Amniotic epithelial cell (primary cell): ENCODE measurements at regions not wholly inside any gene's neighbourhood (a gene's known extent, or its start where the extent isn't known, plus 50 kb on each side); places are given as distances from the start of the nearest gene placed in this dataset.

Source experiments
- DNase-seq: peaks from one replicate; pipeline ENCODE4 v3.0.0-alpha.2; 2010; ENCODE audit warnings: low read depth

DNA sequence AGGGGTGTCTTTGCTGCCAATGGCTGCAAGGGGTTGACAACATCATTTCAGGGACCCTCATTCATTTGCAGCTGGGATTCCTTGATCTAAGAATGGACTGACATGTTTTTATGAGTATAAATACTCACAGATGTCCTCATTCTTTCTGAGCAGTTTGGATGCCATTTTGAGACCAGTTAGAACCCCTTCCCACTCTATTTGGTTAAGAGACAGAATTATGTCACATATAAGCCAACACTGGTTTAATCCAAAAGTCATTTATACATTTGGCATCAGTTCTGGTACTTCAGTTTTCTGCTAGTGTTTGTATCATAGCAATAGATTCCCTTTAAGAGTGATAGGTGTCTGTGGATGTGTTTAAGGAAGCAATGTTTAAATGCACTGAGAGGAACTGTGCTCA, 248.8 kb downstream of the SAMD5 start:
- DNase-seq = no peak

DNA sequence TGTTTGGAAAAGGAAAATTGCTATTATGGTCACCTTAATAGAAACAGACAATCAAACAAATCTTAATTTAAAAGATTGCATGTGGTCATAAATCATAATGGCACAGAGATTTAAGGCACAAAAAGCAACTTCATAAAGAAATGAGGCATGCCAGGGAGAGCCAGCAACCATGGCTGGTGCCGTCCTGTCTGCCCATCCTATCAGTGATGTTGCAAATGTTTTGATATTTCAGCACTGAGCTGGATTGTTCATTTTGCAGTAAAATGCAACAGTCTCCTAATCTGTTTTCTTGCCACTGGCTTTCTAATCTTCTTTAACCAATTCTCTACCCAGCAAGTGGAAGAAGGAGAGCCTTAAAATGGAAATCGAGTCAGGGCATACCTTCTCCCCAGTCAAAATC, 249.8 kb downstream of the SAMD5 start:
- DNase-seq = peak; percentile 18

- peak; percentile 61 for DNase-seq
Observed at GRCh38 chr6:147759093-147759492, 250.6 kb downstream of the SAMD5 start.

DNA sequence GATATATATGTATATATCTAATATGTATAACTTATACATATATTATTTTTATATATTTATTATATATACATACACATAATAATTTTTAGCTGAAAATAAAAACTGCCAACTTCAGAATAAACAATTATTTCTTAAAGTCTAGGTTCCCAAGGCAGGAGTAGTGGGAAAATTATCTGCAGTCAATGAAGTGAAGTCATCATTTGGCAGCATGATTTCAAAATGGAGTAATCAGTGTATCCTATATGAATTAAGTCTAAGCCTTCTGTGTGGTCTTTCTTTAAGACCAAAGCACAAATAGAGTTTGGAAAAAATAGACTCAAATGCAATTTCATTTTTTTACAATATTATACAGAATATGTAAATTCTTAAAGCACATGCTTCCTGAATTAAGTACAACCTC, 251.0 kb downstream of the SAMD5 start:
- DNase-seq = no peak

GRCh38 chr6:147765541-147765940, 257.1 kb downstream of the SAMD5 start:
- DNase-seq = no peak

DNA sequence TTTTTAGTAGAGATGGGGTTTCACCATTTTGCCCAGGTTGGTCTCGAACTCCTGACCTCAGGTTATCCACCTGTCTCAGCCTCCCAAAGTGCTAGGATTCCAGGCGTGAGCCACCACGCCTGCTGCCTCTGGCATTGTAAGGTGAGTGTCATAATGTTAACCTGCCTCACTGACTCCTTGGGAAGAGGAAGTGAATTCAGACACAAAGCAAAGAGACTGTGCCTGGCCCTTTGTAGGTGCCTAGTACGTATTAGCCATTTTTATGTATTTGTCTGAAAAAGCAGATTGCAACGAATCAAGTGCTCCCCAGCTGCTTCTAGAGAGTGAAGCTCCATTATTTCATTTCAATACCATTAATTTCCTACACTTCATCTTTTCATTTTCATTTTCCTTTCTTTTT, 260.5 kb downstream of the SAMD5 start:
- DNase-seq = no peak

DNA sequence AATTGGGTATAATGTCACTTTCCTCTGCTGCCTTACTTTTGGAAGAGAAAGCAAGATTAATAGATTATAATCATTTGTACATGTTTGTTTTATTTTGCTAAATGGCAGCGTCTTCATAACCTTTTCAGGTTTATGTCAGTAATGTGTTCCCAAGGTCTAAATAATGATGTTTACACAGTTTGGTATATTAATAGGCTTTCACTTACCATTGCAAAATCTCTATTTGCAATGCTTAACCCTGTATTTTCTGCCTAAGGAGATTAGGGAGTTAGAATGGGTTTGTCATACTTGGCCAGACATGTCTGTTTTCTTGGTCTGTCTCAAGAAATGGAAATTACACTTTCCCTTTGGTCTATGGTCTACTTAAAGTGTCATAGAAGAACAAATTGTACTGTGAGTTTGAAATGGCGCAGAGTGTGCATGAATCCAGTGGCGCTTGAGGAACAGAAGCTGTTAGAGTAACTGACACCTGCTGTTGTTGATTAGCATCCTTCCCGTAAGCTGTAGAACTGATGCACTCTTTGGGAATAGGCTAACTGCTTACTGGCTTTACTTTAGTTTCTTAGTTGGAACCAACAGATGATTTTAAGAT, 261.1 kb downstream of the SAMD5 start:
- DNase-seq = peak; percentile 9

- no peak for DNase-seq
Observed at GRCh38 chr6:147770221-147770620, 261.7 kb downstream of the SAMD5 start.

- DNase-seq = no peak
Observed at GRCh38 chr6:147772724-147773123, 264.2 kb downstream of the SAMD5 start.

DNA sequence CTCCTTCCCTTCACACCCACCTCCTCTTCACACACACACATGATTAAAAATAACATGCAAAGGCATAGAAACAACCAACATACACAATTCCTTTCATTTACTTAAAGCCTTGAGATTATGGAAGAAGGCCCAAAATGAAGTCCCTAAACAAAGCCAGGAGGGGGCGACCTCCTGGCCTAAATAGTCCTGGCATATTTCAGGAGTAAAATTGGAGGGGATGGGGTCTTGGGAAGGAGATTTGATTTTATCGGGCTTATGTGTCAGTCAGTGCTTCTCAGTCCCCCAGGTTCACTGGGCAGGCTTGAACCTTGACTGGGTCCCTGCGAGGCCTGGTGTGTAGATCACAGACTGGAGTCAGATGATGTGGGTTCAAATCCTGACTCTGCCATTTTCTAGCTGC, 266.4 kb downstream of the SAMD5 start:
- DNase-seq = no peak

DNA sequence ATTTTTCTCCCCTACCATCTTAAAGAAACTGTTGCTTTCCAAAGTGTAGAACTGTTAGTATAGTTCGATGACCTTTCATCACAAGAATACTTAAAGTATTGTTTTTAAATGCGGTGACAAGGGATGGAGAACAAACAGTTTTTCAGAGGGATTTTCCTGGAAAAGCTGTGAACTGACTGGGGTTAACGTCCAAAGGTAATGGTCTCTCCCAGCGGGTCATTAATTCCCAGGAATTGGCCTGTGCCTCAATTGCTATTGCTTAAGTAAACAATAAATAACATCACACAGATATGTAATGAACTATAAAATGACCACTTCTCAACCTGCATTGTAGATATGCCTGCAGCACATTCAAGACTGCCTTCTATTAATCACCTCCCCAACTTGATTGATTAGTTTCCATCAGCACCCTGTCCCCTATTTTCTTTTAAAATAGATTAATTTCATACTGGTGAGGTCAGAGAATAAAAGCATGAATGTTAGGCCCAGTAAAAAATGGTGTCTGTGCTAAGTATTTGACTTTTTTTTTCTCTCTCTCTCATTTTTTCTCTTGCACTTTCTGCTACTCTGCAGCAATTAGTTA, 268.2 kb downstream of the SAMD5 start:
- no peak for DNase-seq

- DNase-seq = no peak
Observed at GRCh38 chr6:147779624-147780023, 271.1 kb downstream of the SAMD5 start.

- DNase-seq = peak; percentile 86
Observed at GRCh38 chr6:147782302-147782701, 273.8 kb downstream of the SAMD5 start.

- DNase-seq = no peak
Observed at GRCh38 chr6:147784371-147784770, 275.9 kb downstream of the SAMD5 start.

DNA sequence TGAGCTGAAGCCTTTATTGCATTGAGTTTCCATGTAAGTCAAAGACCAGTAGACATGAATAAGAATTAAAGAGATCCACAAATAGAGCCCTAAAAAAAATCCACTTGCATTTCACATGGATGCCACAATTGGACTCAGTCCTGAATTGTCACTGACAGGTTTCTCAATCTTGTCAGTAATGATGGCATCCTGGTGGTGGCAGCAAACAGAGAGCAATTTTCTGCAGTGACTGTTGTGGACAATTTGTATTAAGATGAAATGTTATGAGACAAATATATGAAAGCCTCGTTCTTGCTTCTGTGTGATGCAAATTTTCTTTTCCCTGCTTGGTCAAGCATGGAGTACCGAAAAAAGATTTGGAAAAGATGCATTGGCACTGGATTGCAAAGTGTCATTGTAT, 278.9 kb downstream of the SAMD5 start:
- no peak for DNase-seq

DNA sequence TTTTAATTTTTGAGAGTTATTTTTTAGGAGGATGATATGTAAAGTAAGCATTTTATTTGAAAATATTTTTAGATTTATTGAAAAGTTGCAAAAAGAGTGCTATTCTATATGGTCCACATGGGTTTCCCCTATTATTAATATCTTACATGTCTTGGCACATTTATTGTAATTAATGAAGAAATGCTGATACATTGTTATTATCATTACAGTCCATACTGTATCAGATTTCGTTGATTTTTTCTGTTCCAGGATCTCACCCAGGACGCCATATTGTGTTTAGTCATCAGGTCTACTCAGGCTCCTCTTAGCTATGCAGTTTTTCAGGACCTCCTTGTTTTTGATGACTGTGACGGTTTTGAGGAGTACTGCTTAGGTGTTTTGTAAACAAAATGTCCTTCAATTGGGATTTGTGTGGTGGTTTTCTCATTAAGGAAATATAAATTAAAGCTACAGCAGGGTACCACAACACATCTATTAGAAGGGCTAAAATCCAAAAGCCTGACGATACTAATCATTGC, 281.0 kb downstream of the SAMD5 start:
- no peak for DNase-seq

DNA sequence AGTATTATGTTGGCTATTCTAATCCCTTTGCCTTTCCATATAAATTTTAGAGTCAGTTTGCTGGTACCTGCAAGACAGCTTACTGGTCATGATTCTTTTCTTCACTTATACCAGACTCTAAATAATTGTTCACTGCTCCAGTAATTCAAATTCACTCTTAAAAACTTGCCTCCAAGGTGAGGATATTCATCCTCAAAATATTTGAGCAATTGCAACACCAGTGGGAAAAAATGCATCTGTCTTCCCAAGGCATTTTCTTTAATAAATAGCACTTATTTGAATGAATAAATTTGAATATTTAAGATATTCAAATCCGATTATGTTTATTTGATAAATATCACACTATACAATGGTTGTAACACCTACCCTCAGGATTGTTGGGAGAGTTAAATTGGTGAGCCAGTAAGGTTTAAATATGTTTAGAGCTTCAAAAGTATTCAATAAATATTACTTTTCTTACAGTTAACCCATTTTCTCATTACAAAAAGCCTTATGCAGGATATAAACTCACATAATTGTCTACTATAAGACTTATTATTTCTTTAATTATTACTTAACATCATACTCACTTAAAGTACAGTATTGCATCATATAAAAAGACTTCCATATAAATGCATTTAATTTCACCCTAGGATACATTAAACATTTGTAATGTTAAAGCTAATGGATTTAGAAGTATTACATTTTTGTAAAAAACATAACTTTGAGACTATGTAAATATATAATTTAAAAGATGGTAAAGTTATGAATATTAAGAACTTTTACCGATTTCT, 285.6 kb downstream of the SAMD5 start:
- DNase-seq = peak; percentile 6

DNA sequence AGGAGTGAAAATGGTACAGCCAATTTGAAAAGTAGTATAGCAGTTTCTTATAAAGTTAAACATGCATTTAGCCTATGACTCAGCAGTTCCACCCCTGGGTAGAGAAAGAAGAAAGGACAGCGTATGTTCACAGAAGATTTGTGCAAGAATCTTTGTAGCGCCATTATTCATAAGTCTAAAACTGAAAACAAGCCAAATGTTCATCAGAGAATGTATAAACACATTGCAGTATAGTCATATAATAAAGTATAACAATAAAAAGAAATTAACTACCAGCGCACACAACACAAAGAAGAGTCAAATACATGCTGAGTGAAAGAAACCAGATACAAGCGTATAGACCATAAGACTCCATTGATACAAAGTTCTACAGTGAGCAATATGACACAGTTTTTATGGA, 294.0 kb downstream of the SAMD5 start:
- peak; percentile 70 for DNase-seq

DNA sequence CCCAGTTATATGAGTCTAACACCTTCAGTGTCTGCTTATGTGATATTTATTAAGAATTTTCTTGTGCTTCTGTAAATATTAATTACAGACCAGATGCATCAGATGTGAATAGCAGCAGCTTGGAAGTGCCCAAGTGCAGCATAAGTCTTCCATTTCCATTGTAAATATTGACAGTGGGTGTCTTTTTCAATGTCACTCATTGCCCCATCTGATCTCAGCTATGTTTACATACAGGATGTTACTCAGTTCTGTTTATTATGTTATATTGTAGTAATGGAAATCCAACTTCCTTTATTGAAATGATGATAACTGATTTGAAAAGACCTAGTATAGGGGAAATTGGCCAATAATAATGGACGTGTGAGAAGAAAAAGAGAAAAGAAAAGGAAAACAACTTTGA, 296.7 kb downstream of the SAMD5 start:
- no peak for DNase-seq

GRCh38 chr6:147806697-147807096, 298.2 kb downstream of the SAMD5 start:
- DNase-seq = no peak

GRCh38 chr6:147808640-147809039, 300.1 kb downstream of the SAMD5 start:
- DNase-seq = no peak

DNA sequence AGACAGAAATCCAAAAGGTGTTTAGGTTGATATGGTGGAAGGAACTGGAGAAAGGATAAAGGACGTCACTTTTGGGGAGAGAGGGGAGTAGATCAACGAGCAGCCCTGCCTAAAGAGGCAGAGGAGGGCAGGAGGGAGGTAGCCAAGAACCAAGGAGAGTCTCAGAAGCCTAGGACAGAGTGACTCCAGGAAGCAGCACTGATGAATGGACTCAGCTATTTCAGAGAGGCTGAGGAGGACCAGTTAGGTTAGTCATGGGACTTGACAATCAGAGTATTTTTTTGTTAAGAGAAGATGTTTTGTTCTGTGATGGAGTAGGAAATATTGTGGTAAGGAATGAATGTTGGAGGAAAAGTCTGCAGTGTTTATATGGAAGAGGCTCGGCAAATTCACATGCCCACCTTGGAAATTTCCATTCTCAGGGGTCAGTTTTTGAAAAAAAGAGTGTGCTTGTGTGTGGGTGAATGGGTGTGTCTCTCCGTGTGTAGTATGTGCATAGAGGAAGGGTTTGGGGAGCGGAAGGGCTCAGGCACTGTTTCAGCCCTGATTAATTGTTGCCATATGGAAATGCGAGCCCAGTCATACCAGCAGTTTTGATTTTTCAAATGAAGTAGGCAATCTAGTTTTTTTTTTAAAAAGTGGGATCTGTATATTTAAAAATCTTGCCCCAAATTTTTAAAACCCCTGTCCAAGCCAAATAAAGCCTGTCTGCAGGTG, 303.6 kb downstream of the SAMD5 start:
- DNase-seq = no peak
